ENCODE measurements at regions not wholly inside any gene's neighbourhood (a gene's known extent, or its start where the extent isn't known, plus 50 kb on each side); places are given as distances from the start of the nearest gene placed in this dataset.

DNA sequence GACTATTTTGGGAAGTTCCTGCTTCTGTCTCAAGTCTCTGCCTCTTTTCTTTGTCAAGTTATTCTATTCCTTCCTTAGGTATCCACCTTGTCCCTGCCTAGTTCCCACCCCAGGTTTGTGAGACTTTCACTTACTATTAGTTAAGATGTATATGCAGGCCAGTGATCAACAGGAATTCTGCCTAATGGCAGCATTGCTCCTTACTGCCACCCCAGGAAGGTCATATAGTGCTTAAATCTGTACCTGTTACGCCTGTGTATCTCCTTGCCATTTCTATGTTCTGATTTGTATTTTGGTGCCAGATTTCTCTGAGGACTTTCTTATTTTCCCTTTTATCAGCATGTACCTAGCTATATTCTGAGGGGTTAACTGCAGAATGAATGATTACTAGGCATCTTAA is 746.0 kb upstream of the TMEFF2 start:
- DNase-seq (ENCODE audit: low read depth, low spot score) = no peak
- no peaks in the 10 kb centered on the region for H3K27me3 ChIP-seq (ENCODE audit: insufficient read depth, low read length)
- H3K4me2 ChIP-seq (ENCODE audit: low read length) = no peak overlapping the region
- peak; percentile 69 for ATAC-seq
- intact Hi-C loops (cut with micrococcal nuclease) = no loop called here
- CTCF ChIA-PET = no interaction called here
- no peak overlapping the region for H3K27ac ChIP-seq (ENCODE audit: low read depth, low read length)
- RAD21 ChIA-PET (ENCODE audit: low non-redundant PET in 1 of 2, low total read pairs in 2 of 2, uncharacterized antibody in 2 of 2, unreplicated experiment in 2 of 2) = no interaction called here
- TF ChIP-seq CBX3 (IDR thresholded peaks at IDR 0.05; ENCODE audit: low read depth) (no peak), SP1 (IDR thresholded peaks at IDR 0.05; ENCODE audit: low read depth) (no peak), EZH2phosphoT487 (IDR thresholded peaks at IDR 0.05; ENCODE audit: borderline replicate concordance) (no peak), POLR2AphosphoS5 (IDR thresholded peaks at IDR 0.05; ENCODE audit: low read depth, low read length) (no peak), POLR2A (IDR thresholded peaks at IDR 0.05; ENCODE audit: borderline replicate concordance, extremely low read depth, insufficient read depth, insufficient read length) (no peak), FOSL1 (IDR thresholded peaks at IDR 0.05; ENCODE audit: low read depth) (no peak), ELF1 (IDR thresholded peaks at IDR 0.05; ENCODE audit: borderline replicate concordance, low read depth) (no peak), SIN3A (IDR thresholded peaks at IDR 0.05; ENCODE audit: low read depth) (no peak), EGR1 (IDR thresholded peaks at IDR 0.05; ENCODE audit: low read depth) (no peak)
- TF ChIP-seq, protein P1, sequence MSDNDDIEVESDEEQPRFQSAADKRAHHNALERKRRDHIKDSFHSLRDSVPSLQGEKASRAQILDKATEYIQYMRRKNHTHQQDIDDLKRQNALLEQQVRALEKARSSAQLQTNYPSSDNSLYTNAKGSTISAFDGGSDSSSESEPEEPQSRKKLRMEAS (IDR thresholded peaks at IDR 0.05) = no peak
- TF ChIP-seq, protein P2, sequence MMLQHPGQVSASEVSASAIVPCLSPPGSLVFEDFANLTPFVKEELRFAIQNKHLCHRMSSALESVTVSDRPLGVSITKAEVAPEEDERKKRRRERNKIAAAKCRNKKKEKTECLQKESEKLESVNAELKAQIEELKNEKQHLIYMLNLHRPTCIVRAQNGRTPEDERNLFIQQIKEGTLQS (IDR thresholded peaks at IDR 0.05) = no peak
- TF ChIP-seq, protein P3, sequence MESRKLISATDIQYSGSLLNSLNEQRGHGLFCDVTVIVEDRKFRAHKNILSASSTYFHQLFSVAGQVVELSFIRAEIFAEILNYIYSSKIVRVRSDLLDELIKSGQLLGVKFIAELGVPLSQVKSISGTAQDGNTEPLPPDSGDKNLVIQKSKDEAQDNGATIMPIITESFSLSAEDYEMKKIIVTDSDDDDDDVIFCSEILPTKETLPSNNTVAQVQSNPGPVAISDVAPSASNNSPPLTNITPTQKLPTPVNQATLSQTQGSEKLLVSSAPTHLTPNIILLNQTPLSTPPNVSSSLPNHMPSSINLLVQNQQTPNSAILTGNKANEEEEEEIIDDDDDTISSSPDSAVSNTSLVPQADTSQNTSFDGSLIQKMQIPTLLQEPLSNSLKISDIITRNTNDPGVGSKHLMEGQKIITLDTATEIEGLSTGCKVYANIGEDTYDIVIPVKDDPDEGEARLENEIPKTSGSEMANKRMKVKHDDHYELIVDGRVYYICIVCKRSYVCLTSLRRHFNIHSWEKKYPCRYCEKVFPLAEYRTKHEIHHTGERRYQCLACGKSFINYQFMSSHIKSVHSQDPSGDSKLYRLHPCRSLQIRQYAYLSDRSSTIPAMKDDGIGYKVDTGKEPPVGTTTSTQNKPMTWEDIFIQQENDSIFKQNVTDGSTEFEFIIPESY (IDR thresholded peaks at IDR 0.05; ENCODE audit: extremely low read depth, insufficient replicate concordance, low read length) = no peak
- TF ChIP-seq, protein P4, sequence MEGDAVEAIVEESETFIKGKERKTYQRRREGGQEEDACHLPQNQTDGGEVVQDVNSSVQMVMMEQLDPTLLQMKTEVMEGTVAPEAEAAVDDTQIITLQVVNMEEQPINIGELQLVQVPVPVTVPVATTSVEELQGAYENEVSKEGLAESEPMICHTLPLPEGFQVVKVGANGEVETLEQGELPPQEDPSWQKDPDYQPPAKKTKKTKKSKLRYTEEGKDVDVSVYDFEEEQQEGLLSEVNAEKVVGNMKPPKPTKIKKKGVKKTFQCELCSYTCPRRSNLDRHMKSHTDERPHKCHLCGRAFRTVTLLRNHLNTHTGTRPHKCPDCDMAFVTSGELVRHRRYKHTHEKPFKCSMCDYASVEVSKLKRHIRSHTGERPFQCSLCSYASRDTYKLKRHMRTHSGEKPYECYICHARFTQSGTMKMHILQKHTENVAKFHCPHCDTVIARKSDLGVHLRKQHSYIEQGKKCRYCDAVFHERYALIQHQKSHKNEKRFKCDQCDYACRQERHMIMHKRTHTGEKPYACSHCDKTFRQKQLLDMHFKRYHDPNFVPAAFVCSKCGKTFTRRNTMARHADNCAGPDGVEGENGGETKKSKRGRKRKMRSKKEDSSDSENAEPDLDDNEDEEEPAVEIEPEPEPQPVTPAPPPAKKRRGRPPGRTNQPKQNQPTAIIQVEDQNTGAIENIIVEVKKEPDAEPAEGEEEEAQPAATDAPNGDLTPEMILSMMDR (IDR thresholded peaks at IDR 0.05 in 2 of 3, conservative IDR thresholded peaks at IDR 0.05 in 1 of 3; ENCODE audit: borderline replicate concordance in 1 of 3, insufficient read depth in 1 of 3, low read depth in 2 of 3, low read length in 2 of 3) = no peak; a peak in 1 of 6 replicates
- H3K9me2 ChIP-seq (ENCODE audit: insufficient read depth) = no peaks in the 10 kb centered on the region
- H3K79me2 ChIP-seq (ENCODE audit: insufficient read depth, low read length) = no peaks in the 10 kb centered on the region
- H4K20me1 ChIP-seq (ENCODE audit: insufficient read depth) = no peaks in the 10 kb centered on the region
- no peaks in the 10 kb centered on the region for H3K9me3 ChIP-seq (ENCODE audit: control insufficient read depth in 1 of 2, insufficient read depth in 1 of 2, low read depth in 1 of 2, low read length in 2 of 2)
- no peaks in the 10 kb centered on the region for H3K36me3 ChIP-seq (ENCODE audit: control insufficient read depth in 1 of 2, insufficient read depth in 2 of 2, low read length in 2 of 2)
- no peak overlapping the region for H3K9ac ChIP-seq (ENCODE audit: low read length)
- H2AFZ ChIP-seq (ENCODE audit: low read depth, low read length, poor library complexity, severe bottlenecking) = no peak overlapping the region
- H3K4me3 ChIP-seq (replicated peaks in 1 of 2; ENCODE audit: low read depth in 1 of 2, low read length in 2 of 2) = no peak overlapping the region
- POLR2A ChIA-PET = no interaction called here
- BruUV-seq (replicated peaks) = no TSS peak
- no peaks in the 10 kb centered on the region for H3K4me1 ChIP-seq (ENCODE audit: control insufficient read depth in 1 of 2, insufficient read depth in 2 of 2, low read length in 2 of 2)

Measured in HCT116 (cell line).